AG09319 (cell line): ENCODE measurements at regions not wholly inside any gene's neighbourhood (a gene's known extent, or its start where the extent isn't known, plus 50 kb on each side); places are given as distances from the start of the nearest gene placed in this dataset.

Source experiments
- DNase-seq: peaks from one replicate; pipeline ENCODE4 v3.0.0-alpha.2; 2010; ENCODE audit warnings: low read depth; ENCODE audit errors: extremely low read depth
- CTCF ChIP-seq: IDR thresholded peaks from 2 replicates; pipeline ENCODE4 v1.5.1; 2011; ENCODE audit warnings: low read depth, mild to moderate bottlenecking, inconsistent platforms, low read length, moderate library complexity

DNA sequence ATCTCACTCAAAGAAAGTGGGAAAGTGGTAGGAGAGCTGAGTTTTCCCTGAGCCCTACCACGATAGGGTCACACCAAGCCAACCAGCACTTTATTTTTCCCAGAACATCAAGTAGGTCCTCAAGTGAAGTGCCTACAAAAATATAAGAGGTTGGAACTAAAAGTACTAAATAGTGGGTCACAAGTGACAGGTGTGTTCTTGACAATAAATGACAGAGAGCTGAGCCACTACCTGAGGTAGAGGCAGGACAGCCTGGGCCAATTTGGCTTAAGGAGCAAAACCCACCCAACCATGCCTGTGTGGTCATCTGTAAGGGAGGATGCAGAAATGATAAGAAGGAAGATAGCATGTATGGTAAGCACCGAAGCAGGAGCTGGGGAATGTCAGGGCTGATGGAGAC, 154.8 kb upstream of the SSTR4 start:
- TF ChIP-seq CTCF = no peak

GRCh38 chr20:22887796-22888195, 147.3 kb upstream of the SSTR4 start:
- DNase-seq = no peak
- TF ChIP-seq CTCF = no peak

More for the DNA sequence above, 154.8 kb upstream of the SSTR4 start:
- no peak for DNase-seq

- no peak for TF ChIP-seq CTCF
- DNase-seq = no peak
These were observed 144.4 kb upstream of the SSTR4 start for GRCh38 chr20:22890594-22891300.

- no peak for DNase-seq
- TF ChIP-seq CTCF = no peak
These were observed 133.9 kb upstream of the SSTR4 start for GRCh38 chr20:22901164-22901563.

GRCh38 chr20:22901921-22902320, 133.2 kb upstream of the SSTR4 start:
- no peak for TF ChIP-seq CTCF
- no peak for DNase-seq

DNA sequence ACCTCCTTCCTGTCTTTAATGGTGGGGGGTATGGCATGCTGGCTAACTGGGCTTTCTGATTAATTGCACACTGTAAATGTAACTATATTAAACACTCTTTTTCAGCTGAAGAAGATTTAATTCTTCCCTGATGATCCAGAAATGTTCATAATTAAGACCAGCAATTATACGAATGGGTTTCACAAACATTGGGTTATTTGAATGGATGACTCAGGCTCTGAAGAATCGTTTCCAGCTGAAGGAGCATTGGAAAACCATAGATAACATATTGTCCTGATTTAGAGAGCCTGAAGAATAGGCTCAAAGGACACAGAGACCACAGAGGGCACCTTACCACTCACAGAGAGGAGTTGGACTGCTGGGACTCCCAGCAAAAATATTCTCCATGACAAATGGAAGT, 130.7 kb upstream of the SSTR4 start:
- DNase-seq = peak; percentile 30
- no peak for TF ChIP-seq CTCF

DNA sequence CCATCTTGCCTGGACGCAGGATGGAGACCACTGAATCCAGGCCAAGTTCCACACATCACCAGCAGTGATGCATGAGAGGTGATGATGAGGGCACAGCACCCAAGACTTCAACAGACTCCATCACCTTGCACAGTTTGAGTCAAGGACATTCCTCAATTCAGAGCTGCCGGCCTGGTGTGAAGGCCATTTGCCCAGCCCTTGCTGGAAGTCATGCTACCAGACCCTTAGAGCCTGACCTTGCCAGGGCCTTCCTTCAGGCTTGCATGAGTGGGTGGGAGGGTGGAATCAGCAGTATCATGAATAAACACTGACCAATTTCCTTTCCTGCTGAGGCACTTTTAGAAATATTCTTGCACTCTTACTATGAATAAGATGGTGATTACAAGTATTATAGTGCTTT, 130.2 kb upstream of the SSTR4 start:
- no peak for TF ChIP-seq CTCF
- DNase-seq = no peak
